Left renal pelvis (tissue), 4 donors: ENCODE measurements at regions not wholly inside any gene's neighbourhood (a gene's known extent, or its start where the extent isn't known, plus 50 kb on each side); places are given as distances from the start of the nearest gene placed in this dataset.

ENCODE experiments used
- DNase-seq, 4 donors: peaks; one replicate each; pipeline ENCODE4 v3.0.0-alpha.2; 2013; ENCODE audit warnings: low read depth in 4 of 4, low spot score in 3 of 4

- DNase-seq, result no peak
These were observed 68.3 kb upstream of the CTSC start for GRCh38 chr11:88405853-88406252.

GRCh38 chr11:88404932-88405710 lies 67.6 kb upstream of the CTSC start:
- no peak for DNase-seq

GRCh38 chr11:88404391-88404790 lies 66.9 kb upstream of the CTSC start:
- no peak for DNase-seq

DNA sequence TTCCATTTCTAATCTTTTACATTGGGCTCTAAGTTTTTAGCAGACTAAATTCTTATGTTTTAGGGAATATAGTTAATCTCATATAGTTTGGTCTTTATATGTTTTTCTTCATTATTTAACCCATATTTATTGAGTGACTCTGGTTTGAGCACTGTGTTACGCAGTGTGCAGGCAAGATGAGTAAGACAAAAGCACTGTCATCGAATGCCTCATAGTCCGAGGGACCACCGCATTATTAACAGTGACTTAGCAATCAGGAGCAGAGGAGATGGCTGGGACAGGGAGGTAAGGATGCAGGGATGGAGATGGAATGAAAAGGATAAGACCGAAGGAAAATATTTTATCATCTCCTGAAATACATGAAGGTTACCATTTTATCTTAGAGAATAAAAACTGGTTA lies 65.2 kb upstream of the CTSC start:
- no peak for DNase-seq

DNA sequence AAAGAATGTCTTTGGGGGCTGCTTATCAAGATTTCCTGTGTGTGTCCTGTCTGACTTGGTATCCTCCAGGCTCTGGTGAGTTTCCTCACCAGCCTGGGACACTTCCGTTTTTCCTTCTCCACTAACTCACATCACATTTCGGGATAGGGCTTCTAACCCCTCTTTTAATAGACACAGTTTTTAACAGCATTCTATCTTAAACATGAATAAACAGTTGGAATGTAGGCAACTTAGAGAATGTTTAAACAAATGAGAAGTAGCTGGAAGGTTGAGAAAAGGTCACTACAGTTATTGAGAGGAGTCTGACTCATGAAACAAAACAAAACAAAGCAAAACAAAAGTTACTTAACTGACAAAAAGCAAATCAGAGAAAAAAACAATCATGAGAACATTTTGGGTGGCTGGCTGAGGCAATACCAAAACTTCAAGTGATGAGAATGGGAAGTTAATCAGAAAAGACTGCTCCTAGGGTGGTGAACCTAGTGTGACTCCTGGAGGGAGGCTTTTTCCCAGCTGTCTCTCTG lies 64.7 kb upstream of the CTSC start:
- DNase-seq, result no peak

DNA sequence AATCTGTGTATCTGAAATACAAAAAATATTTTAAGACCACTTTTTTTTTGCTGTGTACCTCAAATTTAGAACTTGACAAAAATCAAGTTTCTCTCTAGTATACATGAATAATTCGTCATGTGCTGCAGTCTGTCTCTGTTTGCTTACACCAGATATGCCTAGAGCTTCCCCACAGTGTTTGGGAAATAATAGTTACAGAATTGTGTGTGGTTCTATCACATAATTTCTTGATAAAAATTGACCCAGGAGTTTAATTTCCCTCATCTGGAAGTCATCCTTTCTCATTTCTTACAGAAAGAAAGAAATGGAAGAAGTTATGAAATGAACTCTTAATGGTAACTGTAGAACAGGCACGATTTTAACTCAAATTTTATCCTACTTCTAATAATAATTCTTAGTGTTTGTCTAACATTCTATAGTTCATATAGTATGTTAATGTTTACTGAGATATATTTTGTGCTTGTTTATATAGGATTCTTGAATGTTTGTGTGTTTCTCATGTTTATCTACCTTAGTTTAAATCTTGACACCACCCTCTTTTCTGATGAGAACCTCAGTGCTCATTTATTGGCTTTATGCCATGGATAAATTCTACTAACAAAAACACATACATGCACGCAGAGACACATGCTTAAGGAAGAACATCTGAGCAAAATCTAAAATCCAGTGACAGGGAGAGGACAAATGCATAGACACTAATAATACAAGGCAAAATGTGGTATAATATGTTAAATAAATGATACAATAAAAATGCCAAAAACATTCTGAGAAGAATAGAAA lies 61.4 kb upstream of the CTSC start:
- no peak for DNase-seq

DNA sequence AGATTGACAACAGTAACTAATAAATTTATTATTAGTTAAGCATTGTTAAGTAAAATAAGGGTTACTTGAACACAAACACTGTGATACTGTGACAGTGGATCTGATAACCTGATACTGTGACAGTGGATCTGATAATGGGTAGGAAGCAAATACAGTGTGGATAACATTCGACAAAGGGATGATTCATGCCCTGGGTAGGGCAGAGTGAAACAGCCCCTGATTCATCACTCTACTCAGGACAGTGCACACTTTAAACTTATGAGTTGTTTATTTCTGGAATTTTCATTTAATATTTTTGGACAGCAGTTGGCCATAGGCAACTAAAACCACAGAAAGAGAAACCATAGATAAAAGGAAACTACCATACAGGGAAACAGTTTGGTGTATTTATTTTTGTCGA lies 60.8 kb upstream of the CTSC start:
- DNase-seq, result no peak

DNA sequence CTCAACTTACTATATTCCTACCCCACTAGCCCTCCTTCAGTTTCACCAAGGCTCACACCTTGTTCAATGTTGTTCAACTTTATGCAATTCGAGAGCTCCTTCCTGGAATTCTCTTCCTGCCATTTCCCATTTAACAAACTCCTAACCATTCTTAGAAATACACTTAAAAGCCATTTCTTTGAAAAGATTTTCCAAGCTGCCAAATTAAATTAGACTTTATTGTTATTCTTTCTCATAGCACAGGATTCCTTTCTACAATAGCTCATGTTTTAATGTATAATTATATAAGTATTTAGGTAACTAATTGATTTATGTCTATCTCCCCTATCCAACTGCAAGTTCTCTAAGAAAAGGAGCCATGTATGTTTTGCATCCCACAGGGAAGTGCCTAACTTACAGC lies 52.7 kb upstream of the CTSC start:
- DNase-seq, result no peak

DNA sequence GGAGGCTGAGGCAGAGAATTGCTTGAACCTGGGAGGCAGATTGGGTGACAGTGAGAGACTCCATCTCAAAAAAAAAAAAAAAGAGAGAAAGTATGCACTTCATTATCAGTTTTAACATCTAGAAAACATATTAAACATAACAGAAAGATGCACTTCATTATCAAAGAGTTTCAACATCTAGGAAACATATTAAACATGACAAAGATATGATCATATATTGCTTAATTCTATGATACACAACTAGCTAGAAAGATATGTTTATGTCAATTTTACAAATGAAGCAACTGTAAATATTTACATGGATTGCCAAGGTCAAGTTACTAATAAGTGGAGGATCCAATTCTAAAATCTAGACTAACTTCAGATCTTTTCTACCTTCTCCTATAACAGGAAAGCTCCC lies 50.4 kb upstream of the CTSC start:
- no peak for DNase-seq
